Natural killer cell treated with Interleukin-12 subunit alpha and Interleukin-12 subunit beta and Interleukin-15 and Interleukin-18, amount 100 ng/mL, for 72 hours (primary cell): ENCODE measurements at regions not wholly inside any gene's neighbourhood (a gene's known extent, or its start where the extent isn't known, plus 50 kb on each side); places are given as distances from the start of the nearest gene placed in this dataset.
"Not testable (repeated sequence)": the region's sequence is repeated elsewhere in the genome, so short reads cannot be mapped to it uniquely, and the experiment has no call there.

Source experiments
- ATAC-seq, 2 donors: fragments of 150-1000 bp; cut with Tn5 transposase in 1 of 2; sonication (Bioruptor Pico), chemical (Tn5 transposase) in 1 of 2; 2 replicates each; pipeline ENCODE4 v1.10.0; 2021
- DNase-seq: peaks from one replicate; pipeline ENCODE4 v3.0.0; 2022; ENCODE audit warnings: low spot score
- H3K27ac Mint-ChIP-seq, 2 donors: 1 replicate in 1 of 2; 2 replicates in 1 of 2; pipeline ENCODE4 v1.8.0; 2022; ENCODE audit warnings: mixed read lengths in 2 of 2, mild to moderate bottlenecking in 1 of 2, moderate library complexity in 1 of 2
- H3K27me3 Mint-ChIP-seq, 2 donors: 1 replicate in 1 of 2; 2 replicates in 1 of 2; pipeline ENCODE4 v1.8.0; 2022; ENCODE audit warnings: mixed read lengths in 2 of 2
- H3K36me3 Mint-ChIP-seq: one replicate; pipeline ENCODE4 v1.8.0; 2022; ENCODE audit warnings: mixed read lengths
- H3K4me1 Mint-ChIP-seq, 2 donors: 1 replicate in 1 of 2; 2 replicates in 1 of 2; pipeline ENCODE4 v1.8.0; 2022; ENCODE audit warnings: low read depth in 2 of 2, mixed read lengths in 2 of 2, mild to moderate bottlenecking in 1 of 2
- H3K4me3 Mint-ChIP-seq: one replicate; pipeline ENCODE4 v1.8.0; 2022; ENCODE audit warnings: mixed read lengths
- H3K9me3 Mint-ChIP-seq: 2 replicates; pipeline ENCODE4 v1.8.0; 2022; ENCODE audit warnings: mixed read lengths

DNA sequence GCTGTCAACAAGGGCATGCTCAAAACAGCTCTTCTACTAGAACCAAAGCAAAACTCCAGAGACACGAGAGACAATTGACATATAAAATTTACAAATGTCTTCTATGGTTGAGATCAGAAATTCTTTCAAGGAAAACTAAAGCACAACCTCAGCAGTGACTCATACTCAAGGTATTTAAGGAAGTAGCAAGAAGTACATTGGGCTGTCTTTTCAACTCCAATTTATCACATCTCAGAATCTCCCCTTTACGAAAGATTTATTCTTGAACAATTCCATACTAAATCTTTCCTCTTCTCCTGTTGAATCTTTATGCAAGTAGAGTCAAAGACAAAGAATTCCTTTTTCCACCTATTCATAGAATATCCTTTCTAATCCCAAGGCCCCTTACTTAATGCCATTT is 324.0 kb downstream of the IRS1 start:
- peaks cover 12% of the 10 kb centered on the region for H3K9me3 Mint-ChIP-seq
- no peak overlapping the region for H3K27ac Mint-ChIP-seq
- no peaks in the 10 kb centered on the region for H3K4me1 Mint-ChIP-seq
- no peaks in the 10 kb centered on the region for H3K27me3 Mint-ChIP-seq
- no peaks in the 10 kb centered on the region for H3K36me3 Mint-ChIP-seq
- no peak overlapping the region for H3K4me3 Mint-ChIP-seq
- ATAC-seq (no peak), DNase-seq (no peak)

DNA sequence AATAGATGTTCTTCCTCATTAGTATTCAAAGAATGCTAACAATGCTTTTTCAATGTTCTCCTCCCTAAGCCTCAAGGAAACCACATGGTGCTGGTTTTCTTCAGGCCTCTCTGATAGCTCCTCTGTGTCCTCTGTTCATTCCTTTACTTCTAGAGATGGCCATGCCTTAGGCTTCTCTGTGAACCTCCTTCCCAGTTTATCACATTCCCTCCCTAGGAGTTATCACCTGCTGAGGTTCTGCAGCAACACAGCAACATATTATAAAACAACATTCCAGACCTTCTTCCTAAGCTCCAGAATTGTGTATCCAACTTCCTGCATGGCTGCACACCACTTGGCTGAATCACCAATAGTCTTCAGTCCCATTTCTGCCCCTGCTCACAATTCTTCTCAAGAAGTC is 325.5 kb downstream of the IRS1 start:
- Mint-ChIP-seq H3K4me3 (no peak overlapping the region), H3K36me3 (no peaks in the 10 kb centered on the region), H3K4me1 (no peaks in the 10 kb centered on the region), H3K27me3 (no peaks in the 10 kb centered on the region), H3K9me3 (peaks cover 12% of the 10 kb centered on the region), H3K27ac (no peak overlapping the region)
- DNase-seq (no peak), ATAC-seq (no peak)

DNA sequence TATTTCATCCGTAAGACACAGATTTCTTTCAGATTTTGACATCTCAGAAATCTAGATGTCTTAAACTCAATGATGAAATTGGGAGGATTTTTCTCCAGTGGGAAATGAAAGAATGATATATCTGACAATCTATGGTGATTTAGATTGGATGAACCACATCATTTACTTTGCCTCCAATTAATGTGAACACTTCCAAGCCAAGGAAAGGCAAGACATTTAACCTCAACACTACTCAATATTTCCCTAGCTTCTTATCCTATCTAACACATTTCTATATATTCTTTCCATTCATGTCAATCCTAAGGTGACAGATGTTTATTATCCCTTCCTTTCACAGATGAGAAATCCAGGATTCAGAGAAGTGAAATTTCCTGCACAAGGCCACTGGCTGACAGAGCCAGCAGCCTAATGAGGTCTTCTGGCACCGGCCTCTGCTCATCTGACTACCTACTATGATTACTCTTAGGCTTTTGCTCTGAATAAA is 327.6 kb downstream of the IRS1 start:
- ATAC-seq (no peak), DNase-seq (no peak)
- peaks cover 7% of the 10 kb centered on the region for H3K9me3 Mint-ChIP-seq
- H3K4me3 Mint-ChIP-seq: no peak overlapping the region
- H3K27me3 Mint-ChIP-seq: no peaks in the 10 kb centered on the region
- no peaks in the 10 kb centered on the region for H3K36me3 Mint-ChIP-seq
- H3K4me1 Mint-ChIP-seq: no peaks in the 10 kb centered on the region
- H3K27ac Mint-ChIP-seq: no peak overlapping the region

DNA sequence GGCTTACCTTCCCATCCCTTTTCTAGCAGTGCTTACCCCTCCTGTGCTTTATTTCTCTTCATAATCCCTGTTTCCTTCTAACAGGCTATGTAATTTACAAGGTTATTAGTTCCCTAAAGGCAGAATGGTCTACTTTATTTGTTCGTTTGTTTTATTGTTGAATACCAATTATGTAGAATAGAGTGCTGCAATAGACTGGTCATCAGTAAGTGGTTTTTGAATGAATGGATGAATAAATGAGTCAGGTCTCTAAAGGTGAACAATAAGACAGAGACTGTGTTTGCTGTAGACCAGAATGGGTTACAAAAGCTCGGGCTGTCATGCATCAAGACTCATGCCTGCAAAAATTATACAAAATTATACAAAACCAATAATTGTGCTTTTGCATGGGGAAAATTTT is 332.0 kb downstream of the IRS1 start:
- ATAC-seq (no peak), DNase-seq (no peak)
- no peak overlapping the region for H3K27ac Mint-ChIP-seq
- H3K9me3 Mint-ChIP-seq: no peaks in the 10 kb centered on the region
- H3K4me1 Mint-ChIP-seq: no peaks in the 10 kb centered on the region
- no peaks in the 10 kb centered on the region for H3K27me3 Mint-ChIP-seq
- H3K4me3 Mint-ChIP-seq: no peak overlapping the region
- H3K36me3 Mint-ChIP-seq: no peaks in the 10 kb centered on the region

DNA sequence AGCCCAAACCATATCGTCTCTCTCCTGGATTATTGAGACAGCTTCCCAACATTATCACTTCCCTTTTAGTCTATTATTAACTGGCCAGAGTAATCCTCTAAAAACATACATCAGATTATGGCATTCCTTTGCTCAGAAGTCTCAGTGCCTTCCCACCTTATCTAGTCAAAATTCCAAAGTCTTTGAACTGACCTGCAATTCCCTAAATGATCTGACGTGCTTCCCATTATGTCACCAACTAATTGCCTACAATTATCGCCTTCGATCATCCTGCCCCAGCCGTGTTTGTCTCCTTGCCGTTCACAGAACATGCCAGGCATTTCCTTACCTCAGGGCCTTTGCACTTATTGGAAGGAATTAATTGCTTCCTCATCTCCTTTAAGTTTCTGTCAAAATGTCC is 332.4 kb downstream of the IRS1 start:
- no peak overlapping the region for H3K27ac Mint-ChIP-seq
- DNase-seq: no peak
- H3K27me3 Mint-ChIP-seq: no peaks in the 10 kb centered on the region
- H3K9me3 Mint-ChIP-seq: no peaks in the 10 kb centered on the region
- no peaks in the 10 kb centered on the region for H3K4me1 Mint-ChIP-seq
- no peaks in the 10 kb centered on the region for H3K36me3 Mint-ChIP-seq
- H3K4me3 Mint-ChIP-seq: no peak overlapping the region
- no peak for ATAC-seq

DNA sequence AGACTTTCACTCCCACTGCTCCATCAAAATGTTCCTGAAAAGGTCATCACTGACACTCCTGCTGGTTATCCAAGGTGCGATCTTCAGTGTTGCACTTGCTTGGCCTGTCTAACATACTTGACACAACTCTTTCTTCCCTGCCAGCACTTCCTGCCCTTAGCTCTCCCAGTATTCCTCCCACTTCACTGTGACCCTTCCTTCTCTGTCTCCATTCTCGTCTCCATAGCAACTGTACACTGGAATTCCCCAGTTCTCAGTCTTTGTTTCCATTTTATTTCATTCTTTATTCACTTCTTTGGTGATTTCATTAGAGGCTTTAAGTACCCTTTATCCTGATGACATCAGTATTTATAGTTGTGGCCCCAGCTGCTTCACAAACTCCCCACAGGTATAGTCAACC is 333.0 kb downstream of the IRS1 start:
- no peak for DNase-seq
- no peaks in the 10 kb centered on the region for H3K36me3 Mint-ChIP-seq
- H3K27ac Mint-ChIP-seq: no peak overlapping the region
- H3K4me1 Mint-ChIP-seq: no peaks in the 10 kb centered on the region
- no peaks in the 10 kb centered on the region for H3K27me3 Mint-ChIP-seq
- H3K4me3 Mint-ChIP-seq: no peak overlapping the region
- ATAC-seq: no peak
- H3K9me3 Mint-ChIP-seq: no peaks in the 10 kb centered on the region

DNA sequence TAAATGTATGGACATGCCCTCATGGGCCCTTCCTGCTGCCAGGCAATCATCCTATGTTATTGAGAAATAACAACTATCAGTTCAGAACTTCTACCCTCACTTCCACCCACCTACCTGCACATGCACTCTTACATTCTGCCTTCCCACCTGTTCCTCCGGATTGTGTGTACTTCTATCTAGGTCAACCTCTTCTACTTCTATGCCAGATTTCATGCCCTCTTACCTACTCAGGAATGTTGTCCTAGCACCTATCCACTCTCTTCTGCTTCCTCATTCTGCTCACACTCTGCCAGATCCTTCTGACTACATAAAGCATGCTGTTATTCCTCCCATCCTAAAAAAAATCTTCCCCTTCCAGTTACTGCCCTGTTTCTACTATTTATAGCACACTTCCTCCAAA is 333.5 kb downstream of the IRS1 start:
- ATAC-seq (no peak), DNase-seq (no peak)
- Mint-ChIP-seq H3K9me3 (no peaks in the 10 kb centered on the region), H3K27me3 (no peaks in the 10 kb centered on the region), H3K4me3 (no peak overlapping the region), H3K27ac (no peak overlapping the region), H3K4me1 (no peaks in the 10 kb centered on the region), H3K36me3 (no peaks in the 10 kb centered on the region)

DNA sequence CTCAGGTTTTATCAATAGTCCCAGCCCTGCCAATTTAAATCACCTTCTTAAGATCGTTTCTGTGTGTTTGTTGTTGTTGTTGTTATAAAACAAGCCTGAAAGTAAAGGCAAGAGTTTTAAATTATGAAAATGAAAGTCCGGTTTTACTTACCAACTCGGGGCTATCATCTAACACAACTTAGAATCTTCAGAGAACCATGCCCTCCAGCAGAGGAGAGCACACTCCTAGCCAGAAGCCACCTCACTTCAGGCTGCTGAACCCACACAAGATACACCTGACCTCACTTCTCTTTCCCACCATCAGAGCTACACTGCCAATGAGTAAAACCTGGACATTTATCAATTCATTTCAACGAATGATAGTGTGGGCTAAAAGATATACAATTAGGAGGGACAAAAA is 335.2 kb downstream of the IRS1 start:
- Mint-ChIP-seq H3K27me3 (no peaks in the 10 kb centered on the region), H3K4me1 (no peaks in the 10 kb centered on the region), H3K9me3 (no peaks in the 10 kb centered on the region), H3K4me3 (no peak overlapping the region), H3K27ac (no peak overlapping the region), H3K36me3 (no peaks in the 10 kb centered on the region)
- ATAC-seq (no peak), DNase-seq (no peak)

DNA sequence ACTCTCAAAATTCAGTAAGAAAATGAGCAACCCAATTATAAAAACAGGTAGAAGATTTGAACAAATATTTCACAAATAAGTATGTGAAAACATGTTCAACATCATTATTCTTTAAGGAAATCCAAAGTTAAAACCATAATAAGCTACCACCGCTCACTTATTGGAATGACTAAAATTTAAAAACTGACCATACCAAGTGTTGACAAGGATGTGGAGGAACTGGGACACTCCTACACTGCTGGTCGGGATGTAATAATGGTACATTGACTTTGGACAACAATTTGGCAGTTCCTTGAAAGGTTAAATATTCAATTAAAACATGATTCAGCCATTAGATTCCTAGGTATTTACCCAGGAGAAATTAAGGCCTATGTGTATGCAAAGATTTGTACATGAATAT is 336.5 kb downstream of the IRS1 start:
- no peaks in the 10 kb centered on the region for H3K4me1 Mint-ChIP-seq
- H3K27me3 Mint-ChIP-seq: no peaks in the 10 kb centered on the region
- no peak for ATAC-seq

DNA sequence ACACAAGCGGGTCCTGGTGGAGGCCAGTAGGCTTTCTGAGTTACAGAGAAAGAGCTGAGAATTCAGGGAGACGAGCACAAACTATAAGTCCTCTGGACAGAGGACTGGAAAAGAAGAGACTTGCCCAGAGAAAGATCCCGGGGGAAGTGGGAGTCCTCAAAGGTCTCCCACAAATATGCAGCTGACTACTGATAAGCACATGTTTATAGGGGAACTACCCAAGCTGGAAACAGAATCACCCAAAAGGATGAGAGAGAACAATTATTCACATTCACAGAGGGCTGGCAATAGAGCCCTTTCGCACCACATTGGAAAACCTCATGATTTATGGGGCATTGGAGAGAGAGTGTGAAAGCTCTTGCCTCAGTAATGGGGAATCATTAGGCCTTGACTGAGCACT is 337.6 kb downstream of the IRS1 start:
- H3K27me3 Mint-ChIP-seq: no peaks in the 10 kb centered on the region
- no peaks in the 10 kb centered on the region for H3K4me1 Mint-ChIP-seq

More for the DNA sequence above, 336.5 kb downstream of the IRS1 start:
- no peaks in the 10 kb centered on the region for H3K36me3 Mint-ChIP-seq
- no peak overlapping the region for H3K27ac Mint-ChIP-seq
- DNase-seq: no peak
- H3K9me3 Mint-ChIP-seq: no peaks in the 10 kb centered on the region
- no peak overlapping the region for H3K4me3 Mint-ChIP-seq

DNA sequence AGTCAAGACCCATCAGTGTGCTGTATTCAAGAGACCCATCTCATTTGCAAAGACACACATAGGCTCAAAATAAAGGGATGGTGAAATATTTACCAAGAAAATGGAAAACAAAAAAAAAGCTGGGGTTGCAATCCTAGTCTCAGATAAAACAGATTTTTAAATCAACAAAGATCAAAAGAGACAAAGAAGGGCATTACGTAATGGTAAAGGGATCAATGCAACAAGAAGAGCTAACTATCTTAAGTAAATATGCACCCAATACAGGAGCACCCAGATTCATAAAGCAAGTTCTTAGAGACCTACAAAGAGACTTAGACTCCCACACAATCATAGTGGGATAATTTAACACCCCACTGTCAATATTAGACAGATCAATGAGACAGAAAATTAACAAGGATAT is 343.5 kb downstream of the IRS1 start:
- not testable (repeated sequence) for H3K36me3 Mint-ChIP-seq, H3K4me3 Mint-ChIP-seq, H3K4me1 Mint-ChIP-seq, ATAC-seq, H3K27ac Mint-ChIP-seq, H3K27me3 Mint-ChIP-seq, DNase-seq
- peaks cover 16% of the 10 kb centered on the region for H3K9me3 Mint-ChIP-seq

More for the DNA sequence above, 337.6 kb downstream of the IRS1 start:
- H3K4me3 Mint-ChIP-seq: no peak overlapping the region
- ATAC-seq (no peak), DNase-seq (no peak)
- H3K9me3 Mint-ChIP-seq: no peaks in the 10 kb centered on the region
- no peak overlapping the region for H3K27ac Mint-ChIP-seq
- H3K36me3 Mint-ChIP-seq: no peaks in the 10 kb centered on the region

DNA sequence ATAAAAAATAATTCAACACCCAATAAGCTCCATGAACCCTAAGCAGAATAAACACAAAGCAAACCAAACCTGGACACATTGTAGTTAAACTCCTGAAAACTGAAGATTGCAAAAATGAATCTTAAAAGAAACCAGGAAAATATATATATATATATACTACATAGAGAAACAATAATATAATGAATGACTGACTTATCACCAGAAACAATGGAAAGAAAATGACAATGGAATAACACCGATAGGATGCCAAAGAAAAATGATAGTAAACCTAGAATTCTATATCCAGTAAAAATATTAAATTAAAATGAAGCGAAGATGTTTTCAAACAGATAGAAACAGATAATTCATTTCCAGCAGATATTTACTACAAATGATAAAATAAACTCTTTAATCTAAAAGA is 346.9 kb downstream of the IRS1 start:
- Mint-ChIP-seq H3K9me3 (peaks cover 16% of the 10 kb centered on the region), H3K36me3 (no peaks in the 10 kb centered on the region), H3K4me1 (no peaks in the 10 kb centered on the region), H3K27me3 (no peaks in the 10 kb centered on the region), H3K4me3 (no peak overlapping the region), H3K27ac (no peak overlapping the region)
- ATAC-seq: no peak
- no peak for DNase-seq

DNA sequence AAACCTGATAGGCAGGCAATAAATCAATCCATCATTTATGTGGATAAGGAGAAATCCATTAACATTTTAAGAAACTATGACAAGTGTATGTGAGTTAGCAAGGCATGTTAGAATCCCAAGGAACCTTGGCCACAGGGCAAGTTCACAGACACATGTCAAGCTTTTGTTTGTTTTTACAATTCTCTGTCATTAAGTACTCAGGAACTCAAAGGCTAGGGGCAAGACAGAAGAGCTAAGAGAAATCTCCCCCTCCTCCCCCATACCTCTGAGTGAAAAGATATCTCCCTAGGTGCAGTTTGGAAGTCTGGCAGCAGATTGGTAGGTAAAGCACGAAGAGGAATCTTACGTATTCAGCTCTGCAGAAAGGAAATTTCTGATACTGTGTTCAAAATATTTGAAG is 348.1 kb downstream of the IRS1 start:
- Mint-ChIP-seq H3K27ac (no peak overlapping the region), H3K36me3 (no peaks in the 10 kb centered on the region), H3K9me3 (peaks cover 11% of the 10 kb centered on the region), H3K4me1 (no peaks in the 10 kb centered on the region), H3K4me3 (no peak overlapping the region), H3K27me3 (no peaks in the 10 kb centered on the region)
- no peak for ATAC-seq
- DNase-seq: no peak

DNA sequence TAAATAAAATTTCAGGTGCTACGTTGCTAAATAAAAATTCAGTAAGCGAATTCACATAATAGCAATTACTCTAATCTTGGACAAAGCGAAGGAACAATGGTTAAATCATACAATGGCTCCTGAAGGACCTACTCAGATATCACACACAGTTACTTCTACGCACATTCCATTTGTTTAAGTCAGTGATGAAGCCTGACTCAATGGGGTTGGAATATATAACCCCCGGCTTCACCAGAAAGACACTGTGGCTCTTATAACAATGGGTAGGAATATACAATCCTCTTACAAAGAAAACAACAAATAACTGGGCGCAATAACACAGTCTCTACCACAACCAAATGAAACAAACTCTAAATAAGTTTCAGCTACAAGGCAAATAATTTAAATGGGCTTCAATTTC is 349.5 kb downstream of the IRS1 start:
- Mint-ChIP-seq H3K4me3 (no peak overlapping the region), H3K36me3 (no peaks in the 10 kb centered on the region), H3K27ac (no peak overlapping the region), H3K4me1 (no peaks in the 10 kb centered on the region), H3K27me3 (no peaks in the 10 kb centered on the region), H3K9me3 (peaks cover 7% of the 10 kb centered on the region)
- DNase-seq: no peak
- ATAC-seq: no peak

DNA sequence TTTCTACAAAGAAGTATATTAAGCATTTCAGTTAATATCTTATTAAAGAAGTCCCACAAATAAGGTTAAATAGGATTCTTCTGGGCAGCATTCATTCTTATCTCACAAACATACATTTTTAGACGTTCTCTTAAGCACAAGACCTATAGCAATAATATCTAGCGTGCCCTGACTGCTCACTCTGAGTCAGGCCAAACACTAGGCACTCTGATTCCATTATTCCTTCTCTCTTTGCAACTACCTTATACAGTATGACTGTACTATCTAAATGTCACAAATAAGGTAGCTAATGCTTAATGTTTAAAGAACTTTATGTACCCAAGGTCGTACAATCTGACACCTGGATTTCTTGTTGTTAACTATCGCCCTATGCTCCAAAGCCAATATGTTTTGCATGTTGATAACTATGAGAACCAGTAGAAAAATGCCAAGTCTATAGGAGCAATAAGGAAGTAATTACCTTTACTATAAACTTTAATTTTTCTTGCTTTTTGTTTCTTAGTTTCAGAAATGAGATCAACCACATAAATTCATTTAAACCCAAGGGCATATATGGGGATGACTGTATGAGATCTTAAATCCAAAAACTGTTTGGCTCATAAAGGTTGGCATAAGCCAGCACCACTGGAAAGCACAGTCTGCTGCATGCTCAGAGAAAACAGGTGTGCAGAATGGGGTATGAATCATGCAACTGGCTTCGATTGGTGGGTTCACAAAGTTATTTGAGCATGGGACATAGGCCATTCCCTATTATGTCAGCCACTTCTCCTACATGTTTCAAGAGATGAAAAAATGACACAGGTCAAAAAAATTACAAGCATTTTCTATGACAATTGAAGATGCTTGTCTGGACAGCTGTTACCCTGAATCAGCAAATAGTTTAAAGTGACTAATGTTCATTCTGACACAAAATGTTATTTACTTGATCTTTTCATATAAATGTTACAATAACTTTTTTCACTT is 352.0 kb downstream of the IRS1 start:
- H3K4me1 Mint-ChIP-seq: no peaks in the 10 kb centered on the region
- no peak for ATAC-seq
- H3K27ac Mint-ChIP-seq: no peak overlapping the region
- peaks cover 11% of the 10 kb centered on the region for H3K9me3 Mint-ChIP-seq
- H3K4me3 Mint-ChIP-seq: no peak overlapping the region
- no peaks in the 10 kb centered on the region for H3K27me3 Mint-ChIP-seq
- no peak for DNase-seq
- no peaks in the 10 kb centered on the region for H3K36me3 Mint-ChIP-seq
